ENCODE measurements at regions not wholly inside any gene's neighbourhood (a gene's known extent, or its start where the extent isn't known, plus 50 kb on each side); places are given as distances from the start of the nearest gene placed in this dataset.

GRCh38 chr11:23869671-23870070 is 627.2 kb upstream of the LUZP2 start:
- TF ChIP-seq CTCF (IDR thresholded peaks at IDR 0.05) (no peak), POLR2A (IDR thresholded peaks at IDR 0.05) (no peak), POLR2AphosphoS5 (IDR thresholded peaks at IDR 0.05; ENCODE audit: insufficient read depth in 1 of 2, low read depth in 1 of 2) (no peak)
